ENCODE measurements at regions not wholly inside any gene's neighbourhood (a gene's known extent, or its start where the extent isn't known, plus 50 kb on each side); places are given as distances from the start of the nearest gene placed in this dataset.

- H3K4me1 ChIP-seq (ENCODE audit: control insufficient read depth, insufficient read depth, low read length), result peaks cover 4% of the 10 kb centered on the region
- Mint-ChIP-seq H3K36me3 (ENCODE audit: low read depth) (no peaks in the 10 kb centered on the region), H3K4me1 (peaks cover 13% of the 10 kb centered on the region), H3K27me3 (ENCODE audit: insufficient read depth) (peaks cover 4% of the 10 kb centered on the region), H3K9me3 (no peaks in the 10 kb centered on the region), H3K4me3 (no peak overlapping the region), H3K27ac (no peak overlapping the region)
- H3K9me3 ChIP-seq (ENCODE audit: control insufficient read depth, low read length), result no peaks in the 10 kb centered on the region
- H3K4me3 ChIP-seq (ENCODE audit: low read length), result no peak overlapping the region
- no peak overlapping the region for H3K9ac ChIP-seq (ENCODE audit: extremely low read depth, low read length, poor library complexity, severe bottlenecking)
- no peaks in the 10 kb centered on the region for H3K27me3 ChIP-seq (ENCODE audit: control insufficient read depth, insufficient read depth, low read length, poor library complexity, severe bottlenecking)
- no peak for TF ChIP-seq CTCF (conservative IDR thresholded peaks at IDR 0.05)
- 90 to 92% methylated on average over 9 to 12 of the region's 13 CpGs for whole genome bisulfite sequencing, 2 experiments (ENCODE audit: insufficient coverage in 1 of 2, insufficient read length in 1 of 2)
- no peaks in the 10 kb centered on the region for H3K36me3 ChIP-seq (ENCODE audit: control insufficient read depth, insufficient read depth, low read length)
- no peak for DNase-seq
- H3K27ac ChIP-seq (ENCODE audit: low read depth, low read length), result no peak overlapping the region
These were observed 58.1 kb upstream of the SLC66A3 start for GRCh38 chr2:11097038-11097720.

- Mint-ChIP-seq H3K36me3 (ENCODE audit: low read depth) (no peaks in the 10 kb centered on the region), H3K27ac (no peak overlapping the region), H3K4me3 (no peak overlapping the region), H3K9me3 (no peaks in the 10 kb centered on the region), H3K4me1 (peaks cover 6% of the 10 kb centered on the region), H3K27me3 (ENCODE audit: insufficient read depth) (peaks cover 4% of the 10 kb centered on the region)
- H3K9ac ChIP-seq (ENCODE audit: extremely low read depth, low read length, poor library complexity, severe bottlenecking), result no peak overlapping the region
- no peaks in the 10 kb centered on the region for H3K9me3 ChIP-seq (ENCODE audit: control insufficient read depth, low read length)
- H3K36me3 ChIP-seq (ENCODE audit: control insufficient read depth, insufficient read depth, low read length), result no peaks in the 10 kb centered on the region
- WGBS, 2 experiments (ENCODE audit: insufficient coverage in 1 of 2, insufficient read length in 1 of 2), result 85 to 89% methylated on average over 9 to 13 of the region's 13 CpGs
- TF ChIP-seq CTCF (conservative IDR thresholded peaks at IDR 0.05), result no peak
- no peaks in the 10 kb centered on the region for H3K27me3 ChIP-seq (ENCODE audit: control insufficient read depth, insufficient read depth, low read length, poor library complexity, severe bottlenecking)
- no peaks in the 10 kb centered on the region for H3K4me1 ChIP-seq (ENCODE audit: control insufficient read depth, insufficient read depth, low read length)
- no peak overlapping the region for H3K27ac ChIP-seq (ENCODE audit: low read depth, low read length)
- no peak for DNase-seq
- no peak overlapping the region for H3K4me3 ChIP-seq (ENCODE audit: low read length)
These were observed 57.3 kb upstream of the SLC66A3 start for GRCh38 chr2:11097854-11098387.

GRCh38 chr2:11099122-11100065 is 55.9 kb upstream of the SLC66A3 start:
- 92 to 96% methylated on average over 10 to 14 of the region's 14 CpGs for WGBS, 2 experiments (ENCODE audit: insufficient coverage in 1 of 2, insufficient read length in 1 of 2)
- Mint-ChIP-seq H3K36me3 (ENCODE audit: low read depth) (no peaks in the 10 kb centered on the region), H3K27me3 (ENCODE audit: insufficient read depth) (peaks cover 4% of the 10 kb centered on the region), H3K27ac (no peak overlapping the region), H3K4me1 (no peaks in the 10 kb centered on the region), H3K9me3 (no peaks in the 10 kb centered on the region), H3K4me3 (no peak overlapping the region)
- no peak overlapping the region for H3K27ac ChIP-seq (ENCODE audit: low read depth, low read length)
- H3K36me3 ChIP-seq (ENCODE audit: control insufficient read depth, insufficient read depth, low read length), result no peaks in the 10 kb centered on the region
- no peak for TF ChIP-seq CTCF (conservative IDR thresholded peaks at IDR 0.05)
- no peak overlapping the region for H3K9ac ChIP-seq (ENCODE audit: extremely low read depth, low read length, poor library complexity, severe bottlenecking)
- H3K4me1 ChIP-seq (ENCODE audit: control insufficient read depth, insufficient read depth, low read length), result no peaks in the 10 kb centered on the region
- no peaks in the 10 kb centered on the region for H3K9me3 ChIP-seq (ENCODE audit: control insufficient read depth, low read length)
- no peak overlapping the region for H3K4me3 ChIP-seq (ENCODE audit: low read length)
- H3K27me3 ChIP-seq (ENCODE audit: control insufficient read depth, insufficient read depth, low read length, poor library complexity, severe bottlenecking), result no peaks in the 10 kb centered on the region
- DNase-seq, result no peak
